GM23338 (cell line): ENCODE measurements at regions not wholly inside any gene's neighbourhood (a gene's known extent, or its start where the extent isn't known, plus 50 kb on each side); places are given as distances from the start of the nearest gene placed in this dataset.

ENCODE experiments used
- ATAC-seq: fragments of 200-7000 bp; cut with Tn5 transposase; 3 replicates; pipeline ENCODE4 v1.9.1; 2020
- DNase-seq: peaks from one replicate; pipeline ENCODE4 v3.0.0-alpha.2; 2015; ENCODE audit warnings: low spot score
- H2AFZ ChIP-seq: fragments of 200-600 bp; sonication (generic); 2 replicates; pipeline ENCODE4 v1.8.0; 2016; ENCODE audit warnings: antibody characterized with exemption, mild to moderate bottlenecking, moderate library complexity
- H3F3A ChIP-seq: fragments of 200-600 bp; sonication (generic); replicated peaks from 2 replicates; pipeline ENCODE4 v1.8.0; 2017; ENCODE audit warnings: antibody characterized with exemption, mixed run types, low read depth
- H3K27ac ChIP-seq: fragments of 200-600 bp; sonication (generic); 2 replicates; pipeline ENCODE4 v1.6.1; 2016; ENCODE audit warnings: low read depth
- H3K27me3 ChIP-seq: fragments of 200-600 bp; sonication (generic); 2 replicates; pipeline ENCODE4 v1.8.0; 2016; ENCODE audit warnings: mild to moderate bottlenecking, mixed run types, moderate library complexity; ENCODE audit not compliant: insufficient read depth
- H3K36me3 ChIP-seq: fragments of 200-600 bp; sonication (generic); 2 replicates; pipeline ENCODE4 v1.8.0; 2016; ENCODE audit warnings: mild to moderate bottlenecking; ENCODE audit not compliant: insufficient read depth
- H3K4me1 ChIP-seq: fragments of 200-600 bp; sonication (generic); 2 replicates; pipeline ENCODE4 v1.8.0; 2016; ENCODE audit warnings: mild to moderate bottlenecking, moderate library complexity; ENCODE audit not compliant: insufficient read depth
- H3K4me2 ChIP-seq: fragments of 200-600 bp; sonication (generic); 2 replicates; pipeline ENCODE4 v1.7.1; 2017; ENCODE audit warnings: mixed run types
- H3K4me3 ChIP-seq: fragments of 200-600 bp; sonication (generic); 2 replicates; pipeline ENCODE4 v1.6.1; 2016; ENCODE audit warnings: mixed run types
- H3K79me2 ChIP-seq: fragments of 200-600 bp; sonication (generic); replicated peaks from 2 replicates; pipeline ENCODE4 v1.8.0; 2017; ENCODE audit warnings: mild to moderate bottlenecking; ENCODE audit not compliant: insufficient read depth
- H3K9me2 ChIP-seq: fragments of 200-600 bp; sonication (generic); 2 replicates; pipeline ENCODE4 v1.8.0; 2017; ENCODE audit not compliant: insufficient read depth
- H4K20me1 ChIP-seq: fragments of 200-600 bp; sonication (generic); replicated peaks from 2 replicates; pipeline ENCODE4 v1.8.0; 2017; ENCODE audit warnings: mild to moderate bottlenecking; ENCODE audit not compliant: insufficient read depth
- H3K27ac Mint-ChIP-seq: 2 replicates; pipeline ENCODE4 v1.8.0; 2020; ENCODE audit warnings: inconsistent platforms, mild to moderate bottlenecking, moderate library complexity, mixed read lengths
- H3K27me3 Mint-ChIP-seq: 3 replicates; pipeline ENCODE4 v1.8.0; 2022; ENCODE audit warnings: low read depth, mild to moderate bottlenecking, moderate library complexity, mixed read lengths, inconsistent platforms; ENCODE audit not compliant: insufficient read depth, poor library complexity
- H3K36me3 Mint-ChIP-seq: 3 replicates; pipeline ENCODE4 v1.8.0; 2021; ENCODE audit warnings: low read depth, mild to moderate bottlenecking, inconsistent platforms, moderate library complexity, mixed read lengths
- H3K4me1 Mint-ChIP-seq: 3 replicates; pipeline ENCODE4 v1.8.0; 2020; ENCODE audit warnings: mild to moderate bottlenecking, inconsistent platforms, mixed read lengths
- H3K4me3 Mint-ChIP-seq: 3 replicates; pipeline ENCODE4 v1.8.0; 2021; ENCODE audit warnings: moderate library complexity, mild to moderate bottlenecking, inconsistent platforms, mixed read lengths
- H3K9me3 Mint-ChIP-seq: 3 replicates; pipeline ENCODE4 v1.8.0; 2020; ENCODE audit warnings: moderate library complexity, mild to moderate bottlenecking, inconsistent platforms, mixed read lengths
- CREB1 ChIP-seq: fragments of 250-450 bp; sonication (Bioruptor Pico); IDR thresholded peaks from 2 replicates; pipeline ENCODE4 v1.5.0; 2020; ENCODE audit warnings: low read depth, mild to moderate bottlenecking, moderate library complexity
- CTCF ChIP-seq, 2 experiments: fragments of 200-600 bp in 1 of 2; sonication (generic) in 1 of 2; conservative IDR thresholded peaks; 2 replicates each; pipeline versions ENCODE4 v1.5.1 to v1.6.1; 2016 to 2017; ENCODE audit warnings: antibody characterized with exemption in 2 of 2, low read depth in 2 of 2, mild to moderate bottlenecking in 2 of 2, moderate library complexity in 1 of 2
- ETS1 ChIP-seq: IDR thresholded peaks from 2 replicates; pipeline ENCODE4 v1.6.1; 2016; ENCODE audit warnings: antibody characterized with exemption
- EZH2 ChIP-seq: fragments of 200-600 bp; sonication (generic); IDR thresholded peaks from one replicate; pipeline ENCODE4 v1.8.0; 2017; ENCODE audit warnings: antibody characterized with exemption, mild to moderate bottlenecking, low read depth; ENCODE audit not compliant: unreplicated experiment
- EZH2phosphoT487 ChIP-seq: fragments of 200-600 bp; sonication (generic); IDR thresholded peaks from one replicate; pipeline ENCODE4 v1.8.1; 2018; ENCODE audit warnings: antibody characterized with exemption; ENCODE audit not compliant: unreplicated experiment
- JUNB ChIP-seq: IDR thresholded peaks from one replicate; pipeline ENCODE4 v1.6.1; 2016; ENCODE audit warnings: antibody characterized with exemption; ENCODE audit not compliant: unreplicated experiment
- NANOG ChIP-seq: IDR thresholded peaks from 2 replicates; pipeline ENCODE4 v1.6.1; 2016; ENCODE audit warnings: antibody characterized with exemption, borderline replicate concordance
- POLR2AphosphoS5 ChIP-seq: IDR thresholded peaks from 2 replicates; pipeline ENCODE4 v1.6.1; 2016; ENCODE audit warnings: antibody characterized with exemption, low read depth
- REST ChIP-seq: IDR thresholded peaks from one replicate; pipeline ENCODE4 v1.6.1; 2018; ENCODE audit warnings: antibody characterized with exemption; ENCODE audit not compliant: unreplicated experiment
- STAT1 ChIP-seq: IDR thresholded peaks from one replicate; pipeline ENCODE4 v1.6.1; 2016; ENCODE audit warnings: antibody characterized with exemption; ENCODE audit not compliant: unreplicated experiment
- ZNF114 ChIP-seq: fragments of 250-450 bp; sonication (Bioruptor Pico); IDR thresholded peaks from 2 replicates; pipeline ENCODE4 v1.5.0; 2020; ENCODE audit warnings: mild to moderate bottlenecking, moderate library complexity
- ZNF331 ChIP-seq: fragments of 250-450 bp; sonication (Bioruptor Pico); IDR thresholded peaks from 2 replicates; pipeline ENCODE4 v1.5.0; 2020; ENCODE audit warnings: low read depth, mild to moderate bottlenecking, moderate library complexity
- ZNF462 ChIP-seq: fragments of 250-450 bp; sonication (Bioruptor Pico); IDR thresholded peaks from 2 replicates; pipeline ENCODE4 v1.5.0; 2020; ENCODE audit warnings: mild to moderate bottlenecking, moderate library complexity

- Mint-ChIP-seq H3K4me1 (peaks cover 11% of the 10 kb centered on the region; the same call in 2 of the 3 replicates), H3K4me3 (no peak overlapping the region), H3K36me3 (no peaks in the 10 kb centered on the region), H3K9me3 (no peaks in the 10 kb centered on the region), H3K27me3 (no peaks in the 10 kb centered on the region), H3K27ac (no peak overlapping the region)
- Histone ChIP-seq H3K36me3 (no peaks in the 10 kb centered on the region), H3K4me3 (no peak overlapping the region), H3K27me3 (no peaks in the 10 kb centered on the region), H3F3A (no peaks in the 10 kb centered on the region), H3K27ac (no peak overlapping the region), H3K4me2 (no peak overlapping the region), H3K79me2 (no peaks in the 10 kb centered on the region), H3K9me2 (no peaks in the 10 kb centered on the region), H2AFZ (no peak overlapping the region), H3K4me1 (no peaks in the 10 kb centered on the region; the same call in 1 of the 2 replicates), H4K20me1 (no peaks in the 10 kb centered on the region)
- ATAC-seq (no peak), DNase-seq (no peak)
- TF ChIP-seq ZNF462 (no peak), EZH2 (no peak), ETS1 (no peak), ZNF331 (no peak), CTCF (conservative IDR thresholded peaks at IDR 0.05; ENCODE audit: low read depth in 2 of 2) (no peak), NANOG (no peak), EZH2phosphoT487 (no peak), JUNB (no peak), POLR2AphosphoS5 (no peak), STAT1 (no peak), CREB1 (CRISPR knock-in tag) (no peak), REST (no peak), ZNF114 (CRISPR knock-in tag) (no peak)
Measured at GRCh38 chr1:217272385-217272784, 358.5 kb downstream of the GPATCH2 start.
